ENCODE measurements at regions not wholly inside any gene's neighbourhood (a gene's known extent, or its start where the extent isn't known, plus 50 kb on each side); places are given as distances from the start of the nearest gene placed in this dataset.

GRCh38 chr11:96614846-96615245 is 225.0 kb downstream of the JRKL start:
- in situ Hi-C loops (cut with MboI; ENCODE audit: low sequenced_read_pairs) (no loop called here), dilution Hi-C loops (cut with HindIII; ENCODE audit: low sequenced_read_pairs, unreplicated experiment) (no loop called here), intact Hi-C loops (cut with micrococcal nuclease) (loop anchor here (5.0 kb wide), 1 partner anchor 1623 kb away; no protein-coding TSS in a partner anchor)
- H3K36me3 ChIP-seq (ENCODE audit: control insufficient read depth, insufficient read depth, low read length), result no peaks in the 10 kb centered on the region
- no peak overlapping the region for H3K14ac ChIP-seq (replicated peaks; ENCODE audit: low read depth, low read length)
- ChIA-PET CTCF (no interaction called here), POLR2A (ENCODE audit: unreplicated experiment) (no interaction called here)
- H3K27me3 ChIP-seq (ENCODE audit: control insufficient read depth, insufficient read depth, low read length), result no peaks in the 10 kb centered on the region
- no peak overlapping the region for H3K23ac ChIP-seq (ENCODE audit: low read depth, low read length)
- H3K9me3 ChIP-seq (ENCODE audit: control insufficient read depth, insufficient read depth, low read length), result no peaks in the 10 kb centered on the region
- no peak overlapping the region for H2AFZ ChIP-seq (replicated peaks; ENCODE audit: low read length, poor library complexity)
- H3K4ac ChIP-seq (ENCODE audit: low read depth, low read length), result no peak overlapping the region
- H3K79me1 ChIP-seq (ENCODE audit: low read depth in 1 of 2, low read length in 2 of 2), result no peaks in the 10 kb centered on the region
- no peak overlapping the region for H3K56ac ChIP-seq (ENCODE audit: extremely low read depth, insufficient read depth, low read length)
- H2BK120ac ChIP-seq (ENCODE audit: low read depth, low read length), result no peak overlapping the region
- H2AK5ac ChIP-seq (ENCODE audit: low read depth, low read length), result no peak overlapping the region
- no peak overlapping the region for H4K8ac ChIP-seq (ENCODE audit: low read depth in 2 of 2, low read length in 2 of 2)
- H3K4me2 ChIP-seq (ENCODE audit: low read depth, low read length), result no peak overlapping the region
- no peak overlapping the region for H4K91ac ChIP-seq (ENCODE audit: insufficient read depth, low read depth, low read length)
- no peaks in the 10 kb centered on the region for H3K4me1 ChIP-seq (ENCODE audit: control insufficient read depth, insufficient read depth, low read length)
- H2BK15ac ChIP-seq (ENCODE audit: low read depth, low read length), result no peak overlapping the region
- TF ChIP-seq RCOR1 (IDR thresholded peaks at IDR 0.05; ENCODE audit: insufficient replicate concordance, low read length) (no peak), MAFK (IDR thresholded peaks at IDR 0.05; ENCODE audit: low read depth, low read length) (no peak), CEBPB (IDR thresholded peaks at IDR 0.05; ENCODE audit: low read depth, low read length) (no peak), NFE2L2 (IDR thresholded peaks at IDR 0.05; ENCODE audit: low read depth, low read length) (no peak), POLR2A (IDR thresholded peaks at IDR 0.05; ENCODE audit: low read depth, low read length) (no peak), CTCF (conservative IDR thresholded peaks at IDR 0.05; ENCODE audit: low read depth, low read length) (no peak), RAD21 (IDR thresholded peaks at IDR 0.05; ENCODE audit: low read length) (no peak), ELK1 (IDR thresholded peaks at IDR 0.05; ENCODE audit: borderline replicate concordance, low read depth, low read length) (no peak), MAZ (IDR thresholded peaks at IDR 0.05; ENCODE audit: borderline replicate concordance, low read depth, low read length) (no peak), RFX5 (IDR thresholded peaks at IDR 0.05; ENCODE audit: low read depth, low read length) (no peak)
- no peak overlapping the region for H4K5ac ChIP-seq (ENCODE audit: low read depth, low read length)
- H2AK9ac ChIP-seq (replicated peaks; ENCODE audit: low read depth, low read length, poor library complexity), result no peak overlapping the region
- no peaks in the 10 kb centered on the region for H4K20me1 ChIP-seq (ENCODE audit: insufficient read depth, low read length)
- H3K4me3 ChIP-seq (ENCODE audit: insufficient read depth, low read depth, low read length), result no peak overlapping the region
- no TSS peak for BruUV-seq (replicated peaks)
- no CpG with 5 or more reads among the region's 4 CpGs for WGBS, 2 experiments (ENCODE audit: extremely low coverage in 2 of 2, insufficient read length in 1 of 2)
- no peak overlapping the region for H3K27ac ChIP-seq (ENCODE audit: insufficient read depth, low read length)
- no peak overlapping the region for H2BK20ac ChIP-seq (ENCODE audit: low read depth, low read length)
- H3K18ac ChIP-seq (ENCODE audit: low read depth, low read length), result no peak overlapping the region
- H3K9me1 ChIP-seq (ENCODE audit: insufficient read depth, low read length), result no peaks in the 10 kb centered on the region
- no peak overlapping the region for H2BK5ac ChIP-seq (ENCODE audit: low read depth, low read length, poor library complexity, severe bottlenecking)
- ATAC-seq (ENCODE audit: low read depth), result no peak
- no peak for DNase-seq
- no peak overlapping the region for H3K9ac ChIP-seq (ENCODE audit: low read depth, low read length)

All from IMR-90 (cell line).